ENCODE measurements at regions not wholly inside any gene's neighbourhood (a gene's known extent, or its start where the extent isn't known, plus 50 kb on each side); places are given as distances from the start of the nearest gene placed in this dataset.

GRCh38 chr1:195915826-195916225 lies 692.4 kb downstream of the KCNT2 start:
- TF ChIP-seq SMC3 (IDR thresholded peaks at IDR 0.05), result no peak
- TF ChIP-seq, protein P1, sequence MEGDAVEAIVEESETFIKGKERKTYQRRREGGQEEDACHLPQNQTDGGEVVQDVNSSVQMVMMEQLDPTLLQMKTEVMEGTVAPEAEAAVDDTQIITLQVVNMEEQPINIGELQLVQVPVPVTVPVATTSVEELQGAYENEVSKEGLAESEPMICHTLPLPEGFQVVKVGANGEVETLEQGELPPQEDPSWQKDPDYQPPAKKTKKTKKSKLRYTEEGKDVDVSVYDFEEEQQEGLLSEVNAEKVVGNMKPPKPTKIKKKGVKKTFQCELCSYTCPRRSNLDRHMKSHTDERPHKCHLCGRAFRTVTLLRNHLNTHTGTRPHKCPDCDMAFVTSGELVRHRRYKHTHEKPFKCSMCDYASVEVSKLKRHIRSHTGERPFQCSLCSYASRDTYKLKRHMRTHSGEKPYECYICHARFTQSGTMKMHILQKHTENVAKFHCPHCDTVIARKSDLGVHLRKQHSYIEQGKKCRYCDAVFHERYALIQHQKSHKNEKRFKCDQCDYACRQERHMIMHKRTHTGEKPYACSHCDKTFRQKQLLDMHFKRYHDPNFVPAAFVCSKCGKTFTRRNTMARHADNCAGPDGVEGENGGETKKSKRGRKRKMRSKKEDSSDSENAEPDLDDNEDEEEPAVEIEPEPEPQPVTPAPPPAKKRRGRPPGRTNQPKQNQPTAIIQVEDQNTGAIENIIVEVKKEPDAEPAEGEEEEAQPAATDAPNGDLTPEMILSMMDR (IDR thresholded peaks at IDR 0.05), result no peak

All from A549 (cell line).